Gastroesophageal sphincter (tissue), 3 donors: ENCODE measurements at regions not wholly inside any gene's neighbourhood (a gene's known extent, or its start where the extent isn't known, plus 50 kb on each side); places are given as distances from the start of the nearest gene placed in this dataset.

Source experiments
- CTCF ChIP-seq, 4 experiments: fragments of 200-600 bp in 2 of 4; fragments of 450-650 bp in 2 of 4; sonication (generic) in 1 of 4; IDR thresholded peaks; one replicate each; pipeline ENCODE4 v1.5.1; 2017 to 2019; ENCODE audit warnings: antibody characterized with exemption in 4 of 4, mild to moderate bottlenecking in 2 of 4, moderate library complexity in 2 of 4
- POLR2A ChIP-seq, 2 donors: fragments of 450-650 bp; IDR thresholded peaks; one replicate each; pipeline ENCODE4 v1.6.1; 2017; ENCODE audit warnings: antibody characterized with exemption in 2 of 2, mild to moderate bottlenecking in 2 of 2, moderate library complexity in 1 of 2

- TF ChIP-seq CTCF (IDR thresholded peaks at IDR 0.05): no peak
- TF ChIP-seq POLR2A (IDR thresholded peaks at IDR 0.05): no peak
These were observed 677.7 kb downstream of the BRD1 start for GRCh38 chr22:49149721-49150608.
